HG03460 (cell line): ENCODE measurements at regions not wholly inside any gene's neighbourhood (a gene's known extent, or its start where the extent isn't known, plus 50 kb on each side); places are given as distances from the start of the nearest gene placed in this dataset.
"Not testable (repeated sequence)": the region's sequence is repeated elsewhere in the genome, so short reads cannot be mapped to it uniquely, and the experiment has no call there.

Experiments
- ATAC-seq: cut with Tn5 transposase; IDR thresholded peaks from one replicate; pipeline ENCODE4 v1.9.1; 2021; ENCODE audit not compliant: unreplicated experiment

- no peak for ATAC-seq
Observed at GRCh38 chr10:30560326-30560725, 69.2 kb downstream of the LYZL2 start.

GRCh38 chr10:30559180-30559579 lies 70.4 kb downstream of the LYZL2 start:
- ATAC-seq: no peak

GRCh38 chr10:30558411-30558810 lies 71.1 kb downstream of the LYZL2 start:
- ATAC-seq: no peak

- ATAC-seq: no peak
Observed at GRCh38 chr10:30557884-30558283, 71.7 kb downstream of the LYZL2 start.

DNA sequence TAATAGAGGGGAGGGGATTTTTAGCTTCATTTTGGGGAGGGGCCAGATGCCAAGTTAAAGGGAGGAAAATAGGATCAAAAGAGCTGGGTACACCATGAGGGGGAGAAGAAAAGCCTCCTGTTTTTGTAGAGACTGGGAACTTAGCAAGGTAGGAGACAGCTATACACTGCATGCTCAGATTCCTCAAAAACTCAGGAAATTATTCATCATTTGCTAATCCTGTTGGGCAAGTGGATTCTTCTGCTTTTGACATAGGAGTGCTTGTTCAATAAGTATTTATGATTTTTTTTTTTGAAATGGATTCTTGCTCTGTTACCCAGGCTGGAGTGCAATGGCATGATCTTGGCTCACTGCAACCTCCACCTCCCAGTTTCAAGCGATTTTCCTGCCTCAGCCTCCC lies 73.4 kb downstream of the LYZL2 start:
- ATAC-seq: no peak

DNA sequence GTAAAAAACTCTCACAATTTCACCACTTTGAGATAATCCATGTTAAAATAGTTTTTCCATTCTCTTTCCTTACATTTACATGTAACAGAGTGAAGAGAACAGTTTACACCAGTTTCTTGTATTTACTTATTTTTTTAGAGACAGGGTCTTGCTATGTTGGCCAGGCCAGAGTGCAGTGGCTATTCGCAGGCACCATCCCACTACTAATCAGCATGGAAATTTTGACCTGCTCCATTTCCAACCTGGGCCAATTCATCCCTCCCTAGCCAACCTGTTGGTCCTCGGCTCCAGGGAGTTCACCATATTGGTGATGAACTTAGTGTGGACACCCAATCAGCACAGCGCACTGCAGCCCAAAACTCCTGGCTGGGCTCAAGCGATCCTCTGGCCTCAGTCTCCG lies 74.1 kb downstream of the LYZL2 start:
- no peak for ATAC-seq

DNA sequence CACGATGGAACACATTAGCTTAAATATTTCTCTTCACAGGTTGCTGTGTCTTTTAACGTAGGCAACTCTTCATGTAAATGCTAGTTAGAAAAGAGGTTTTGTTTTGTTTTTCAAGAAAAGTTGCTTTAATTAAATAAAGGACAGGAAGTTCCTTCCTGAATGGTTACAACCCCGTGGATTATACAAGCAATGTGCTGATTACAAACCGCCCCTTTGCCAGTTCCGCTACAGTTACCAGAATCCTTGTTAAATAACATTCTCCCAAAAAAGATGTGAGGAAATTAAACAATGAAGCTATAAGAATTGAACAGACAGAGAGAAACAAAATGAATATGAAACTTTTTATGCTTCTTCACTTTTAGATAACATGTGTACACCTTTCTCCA lies 75.1 kb downstream of the LYZL2 start:
- ATAC-seq: no peak

- no peak for ATAC-seq
Observed at GRCh38 chr10:30553626-30554439, 75.7 kb downstream of the LYZL2 start.

- no peak for ATAC-seq
Observed at GRCh38 chr10:30553018-30553625, 76.4 kb downstream of the LYZL2 start.

DNA sequence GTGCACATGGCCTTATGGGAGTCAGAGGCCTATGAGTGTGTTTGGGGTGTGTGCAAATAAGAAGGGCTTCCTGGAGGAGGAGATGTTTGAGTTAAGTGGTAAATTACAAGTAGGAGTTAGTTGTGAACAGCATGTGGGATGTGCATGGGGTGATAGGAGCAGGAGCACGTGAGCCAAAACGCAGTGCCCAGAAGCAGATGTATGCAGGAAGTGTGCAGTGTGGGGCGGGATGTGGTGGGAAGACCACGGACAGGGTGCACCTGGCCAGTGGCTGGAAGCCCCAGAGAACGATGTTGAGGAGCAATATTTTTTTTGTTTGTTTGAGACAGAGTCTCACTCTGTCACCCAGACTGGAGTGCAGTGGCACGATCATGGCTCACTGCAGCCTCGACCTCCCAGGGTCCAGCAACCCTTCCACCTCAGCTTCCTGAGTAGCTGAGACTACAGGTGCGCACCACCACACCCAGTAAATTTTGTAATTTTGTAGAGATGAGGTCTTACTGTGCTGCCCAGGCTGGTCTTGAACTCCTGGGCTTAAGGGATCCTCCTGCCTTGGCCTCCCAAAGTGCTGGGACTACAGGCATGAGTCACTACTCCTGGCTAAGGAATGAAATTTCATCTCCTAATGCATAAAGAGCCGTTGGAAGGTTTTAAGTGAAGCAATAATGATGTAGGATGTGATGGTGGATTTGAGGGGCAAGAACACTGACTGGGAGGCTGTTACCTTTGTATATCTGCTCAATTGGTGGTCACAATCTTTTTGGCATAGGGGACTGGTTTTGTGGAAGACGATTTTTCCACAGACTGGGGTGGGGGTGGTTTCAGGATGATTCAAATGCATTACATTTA lies 78.4 kb downstream of the LYZL2 start:
- no peak for ATAC-seq

GRCh38 chr10:30549134-30549687 lies 80.3 kb downstream of the LYZL2 start:
- ATAC-seq: not testable (repeated sequence)

DNA sequence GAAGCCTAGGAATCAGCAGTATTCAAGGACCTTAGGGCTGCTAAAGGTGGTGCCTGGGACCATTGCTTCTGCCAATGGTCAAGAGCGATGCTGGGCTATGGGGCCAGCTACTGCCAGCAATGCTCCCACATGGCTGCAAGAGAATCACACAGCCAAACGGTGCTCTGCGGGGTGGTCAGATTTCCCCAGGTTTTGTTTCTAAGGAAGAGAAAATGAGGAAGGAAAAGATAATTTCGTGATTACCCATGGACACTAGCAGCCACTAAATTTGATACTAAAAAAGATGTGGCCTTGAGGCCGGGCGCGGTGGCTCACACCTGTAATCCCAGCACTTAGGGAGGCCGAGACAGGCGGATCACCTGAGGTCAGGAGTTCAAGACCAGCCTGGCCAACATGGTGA lies 83.0 kb downstream of the LYZL2 start:
- no peak for ATAC-seq

DNA sequence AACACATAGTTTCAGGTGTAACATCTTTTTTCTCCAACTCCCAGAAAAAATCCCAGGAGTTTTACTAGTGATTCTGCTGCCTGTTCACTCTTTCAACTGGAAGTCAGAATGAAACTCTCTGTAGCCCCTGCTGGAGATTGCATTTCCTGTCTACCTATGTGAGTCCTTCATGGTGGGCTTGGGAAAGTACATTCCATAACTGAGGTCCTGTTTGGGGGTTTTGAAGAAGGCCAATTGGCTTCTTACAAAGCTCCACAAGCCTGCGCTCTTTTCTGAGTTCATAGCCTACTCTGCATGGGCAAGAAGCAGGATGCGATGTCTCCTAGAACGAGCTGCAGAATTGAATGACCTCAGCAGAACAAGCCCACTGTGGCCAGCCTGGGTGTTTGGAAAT lies 86.7 kb downstream of the LYZL2 start:
- no peak for ATAC-seq

DNA sequence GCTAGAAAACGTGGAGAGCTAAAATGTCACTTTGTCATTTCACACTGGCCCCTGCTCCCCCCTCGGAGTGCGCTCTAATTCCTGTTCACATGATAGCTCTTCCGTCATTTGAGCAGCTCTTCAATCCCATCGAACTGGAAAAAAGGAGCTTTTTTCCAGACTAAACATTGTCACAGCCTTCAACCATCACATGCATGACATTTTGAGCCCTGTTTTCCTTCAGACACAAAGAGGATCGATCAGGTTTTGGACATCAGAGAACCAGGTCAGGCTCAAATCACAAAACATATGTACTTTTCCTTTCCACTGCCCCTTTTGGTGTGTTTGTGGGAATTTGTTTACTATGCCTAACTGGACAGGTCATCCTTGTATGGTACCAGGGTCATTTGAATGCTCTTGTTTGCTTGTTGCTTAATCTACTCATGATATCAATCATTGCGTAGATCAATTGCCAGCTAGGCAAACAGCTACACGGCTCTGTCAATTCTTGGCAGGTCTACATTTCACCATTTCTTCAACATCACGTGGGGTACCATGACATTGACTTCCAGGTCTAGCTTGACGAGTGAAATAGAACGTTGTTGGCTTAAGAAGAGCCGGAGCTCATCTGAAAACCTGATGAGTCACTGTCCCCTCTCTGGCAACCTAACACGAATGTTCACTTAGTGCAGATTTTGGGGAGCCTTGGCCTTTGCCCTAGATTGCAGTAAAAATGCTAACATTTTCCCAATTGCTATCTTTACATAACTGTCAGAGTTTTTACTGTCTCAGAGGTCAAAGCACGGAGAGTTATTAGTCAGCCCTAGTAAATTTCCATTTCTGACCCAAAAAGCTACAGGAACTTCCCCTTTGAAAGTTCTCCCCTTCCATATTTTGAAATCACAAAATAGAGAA lies 87.3 kb downstream of the LYZL2 start:
- no peak for ATAC-seq

DNA sequence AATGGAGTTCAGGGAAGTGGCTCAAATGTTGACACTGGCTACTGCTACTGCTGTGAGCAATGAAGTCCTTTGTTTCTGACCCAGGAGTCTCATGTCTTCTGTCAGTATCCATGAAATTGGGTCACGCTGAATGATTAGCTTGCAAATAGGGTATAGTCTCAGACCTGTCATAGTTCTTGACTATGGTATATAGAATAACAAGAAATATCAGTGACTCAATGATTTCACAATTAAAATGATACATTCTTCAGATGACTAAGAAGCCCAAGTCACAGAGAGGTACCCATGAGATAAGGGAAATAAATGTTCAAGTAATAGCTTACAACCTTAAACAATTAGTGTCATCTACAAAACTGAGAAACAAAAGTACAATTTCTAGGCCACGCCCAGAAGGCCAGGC lies 89.3 kb downstream of the LYZL2 start:
- no peak for ATAC-seq

DNA sequence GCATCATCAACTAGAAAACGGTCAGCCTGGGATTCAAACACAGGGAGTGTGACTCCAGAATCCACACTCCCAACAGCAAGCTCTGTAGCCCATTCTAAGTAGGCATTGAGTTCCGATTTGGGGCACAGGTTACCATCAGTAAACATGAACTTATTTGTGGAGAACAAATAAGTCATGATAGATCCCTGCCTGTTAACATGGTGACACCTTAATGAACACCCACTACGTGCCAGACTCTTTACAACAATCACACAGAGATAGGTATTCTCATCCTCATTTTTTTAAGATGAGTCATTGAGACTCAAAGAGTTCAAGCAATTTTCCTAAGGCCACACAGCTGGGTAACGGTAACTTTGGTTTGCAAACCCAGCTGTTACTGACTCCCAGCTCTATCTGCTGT lies 91.5 kb downstream of the LYZL2 start:
- no peak for ATAC-seq

DNA sequence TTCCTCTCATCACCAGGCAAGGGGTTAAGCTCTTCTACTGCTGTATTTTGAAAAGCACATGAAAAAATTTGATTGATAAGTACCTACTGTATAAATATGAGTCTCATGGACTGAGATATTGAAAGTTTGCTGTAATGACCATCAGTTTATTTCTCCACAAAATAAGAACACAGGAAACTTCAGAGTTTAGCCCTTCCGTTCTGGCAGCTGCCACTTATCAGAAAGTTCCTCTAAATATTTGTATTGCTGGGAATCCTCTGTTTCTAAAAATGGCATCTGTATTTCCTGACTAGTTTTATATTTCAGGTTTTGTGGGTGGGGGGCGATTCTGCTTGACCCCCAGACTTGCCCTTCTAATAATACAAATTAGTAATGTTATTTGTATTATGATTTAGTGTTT lies 92.0 kb downstream of the LYZL2 start:
- no peak for ATAC-seq

- not testable (repeated sequence) for ATAC-seq
Observed at GRCh38 chr10:30537158-30537557, 92.4 kb downstream of the LYZL2 start.

DNA sequence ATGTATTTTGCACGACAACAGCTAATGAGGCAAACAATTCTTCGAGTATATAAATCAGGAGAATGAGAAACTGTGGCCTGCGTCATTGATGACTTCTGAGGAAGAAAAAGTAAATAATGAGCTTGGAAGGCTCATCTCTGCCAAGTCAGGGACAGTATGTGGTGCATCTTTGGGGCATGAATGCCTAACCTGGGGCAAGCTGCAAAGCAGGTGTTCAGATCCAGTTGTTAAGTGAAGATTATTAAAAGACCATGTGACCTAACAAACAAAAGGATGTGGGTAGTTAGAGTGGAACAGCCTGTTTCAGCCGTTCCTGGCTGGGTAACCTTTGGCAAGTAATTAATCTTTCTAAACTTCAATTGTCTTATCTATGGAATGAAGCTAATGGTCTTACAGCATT lies 93.0 kb downstream of the LYZL2 start:
- no peak for ATAC-seq

- no peak for ATAC-seq
Observed at GRCh38 chr10:30535677-30536076, 93.9 kb downstream of the LYZL2 start.
